GM21381 (cell line): ENCODE measurements at regions not wholly inside any gene's neighbourhood (a gene's known extent, or its start where the extent isn't known, plus 50 kb on each side); places are given as distances from the start of the nearest gene placed in this dataset.

ENCODE experiments used
- ATAC-seq: cut with Tn5 transposase; IDR thresholded peaks from one replicate; pipeline ENCODE4 v1.9.1; 2021; ENCODE audit warnings: mild to moderate bottlenecking, moderate library complexity; ENCODE audit not compliant: unreplicated experiment

- no peak for ATAC-seq
These were observed 141.1 kb upstream of the HNMT start for GRCh38 chr2:137823196-137823595.

GRCh38 chr2:137824501-137824900 lies 139.8 kb upstream of the HNMT start:
- no peak for ATAC-seq

GRCh38 chr2:137826373-137827372 lies 137.6 kb upstream of the HNMT start:
- peak; percentile 91 for ATAC-seq

GRCh38 chr2:137828624-137829023 lies 135.6 kb upstream of the HNMT start:
- ATAC-seq, result no peak

GRCh38 chr2:137829251-137829650 lies 135.0 kb upstream of the HNMT start:
- no peak for ATAC-seq

GRCh38 chr2:137834760-137835379 lies 129.4 kb upstream of the HNMT start:
- no peak for ATAC-seq

GRCh38 chr2:137836671-137837070 lies 127.6 kb upstream of the HNMT start:
- ATAC-seq, result no peak

GRCh38 chr2:137837830-137838229 lies 126.4 kb upstream of the HNMT start:
- no peak for ATAC-seq

GRCh38 chr2:137838255-137839092 lies 125.8 kb upstream of the HNMT start:
- ATAC-seq, result peak; percentile 68

- no peak for ATAC-seq
These were observed 121.8 kb upstream of the HNMT start for GRCh38 chr2:137842430-137842829.

- ATAC-seq, result no peak
These were observed 121.3 kb upstream of the HNMT start for GRCh38 chr2:137842952-137843351.

- no peak for ATAC-seq
These were observed 118.9 kb upstream of the HNMT start for GRCh38 chr2:137845422-137845821.

GRCh38 chr2:137846993-137847392 lies 117.3 kb upstream of the HNMT start:
- ATAC-seq, result no peak

GRCh38 chr2:137847443-137847842 lies 116.8 kb upstream of the HNMT start:
- ATAC-seq, result no peak

- ATAC-seq, result no peak
These were observed 106.4 kb upstream of the HNMT start for GRCh38 chr2:137857881-137858280.

GRCh38 chr2:137862651-137863050 lies 101.6 kb upstream of the HNMT start:
- ATAC-seq, result no peak

GRCh38 chr2:137865954-137866540 lies 98.2 kb upstream of the HNMT start:
- peak; percentile 67 for ATAC-seq

GRCh38 chr2:137870682-137871081 lies 93.6 kb upstream of the HNMT start:
- peak; percentile 67 for ATAC-seq

- ATAC-seq, result no peak
These were observed 91.7 kb upstream of the HNMT start for GRCh38 chr2:137872577-137872976.

- ATAC-seq, result no peak
These were observed 90.6 kb upstream of the HNMT start for GRCh38 chr2:137873536-137874244.
